CD4-positive, alpha-beta T cell treated with Interleukin-6 at 100 ng/mL for 8 hours (primary cell): ENCODE measurements at regions not wholly inside any gene's neighbourhood (a gene's known extent, or its start where the extent isn't known, plus 50 kb on each side); places are given as distances from the start of the nearest gene placed in this dataset.
A peak's percentile ranks its signal among the peaks of the same experiment; 100 is the strongest.
"Not testable (repeated sequence)": the region's sequence is repeated elsewhere in the genome, so short reads cannot be mapped to it uniquely, and the experiment has no call there.

ENCODE experiments used
- DNase-seq: peaks from one replicate; pipeline ENCODE4 v3.0.0-alpha.2; 2020; ENCODE audit warnings: mixed read lengths, low spot score

- DNase-seq: no peak
Measured at GRCh38 chr15:95698951-95699350, 631.5 kb upstream of the NR2F2 start.

GRCh38 chr15:95699578-95699977, 630.9 kb upstream of the NR2F2 start:
- no peak for DNase-seq

- DNase-seq: not testable (repeated sequence)
Measured at GRCh38 chr15:95700692-95701091, 629.8 kb upstream of the NR2F2 start.

GRCh38 chr15:95701410-95701809, 629.1 kb upstream of the NR2F2 start:
- no peak for DNase-seq

GRCh38 chr15:95709959-95710695, 620.4 kb upstream of the NR2F2 start:
- DNase-seq: no peak

- no peak for DNase-seq
Measured at GRCh38 chr15:95712785-95713184, 617.7 kb upstream of the NR2F2 start.

- DNase-seq: no peak
Measured at GRCh38 chr15:95713324-95713723, 617.2 kb upstream of the NR2F2 start.

- DNase-seq: no peak
Measured at GRCh38 chr15:95715116-95715903, 615.2 kb upstream of the NR2F2 start.

- no peak for DNase-seq
Measured at GRCh38 chr15:95715906-95716656, 614.4 kb upstream of the NR2F2 start.

- no peak for DNase-seq
Measured at GRCh38 chr15:95716708-95717107, 613.8 kb upstream of the NR2F2 start.

GRCh38 chr15:95718441-95718840, 612.1 kb upstream of the NR2F2 start:
- no peak for DNase-seq

GRCh38 chr15:95724908-95725633, 605.4 kb upstream of the NR2F2 start:
- no peak for DNase-seq

- DNase-seq: no peak
Measured at GRCh38 chr15:95726891-95727290, 603.6 kb upstream of the NR2F2 start.

GRCh38 chr15:95733931-95734330, 596.6 kb upstream of the NR2F2 start:
- DNase-seq: peak; percentile 14

- DNase-seq: peak; percentile 4
Measured at GRCh38 chr15:95734422-95735316, 595.8 kb upstream of the NR2F2 start.

GRCh38 chr15:95737060-95737459, 593.4 kb upstream of the NR2F2 start:
- DNase-seq: no peak

- DNase-seq: no peak
Measured at GRCh38 chr15:95739131-95739530, 591.4 kb upstream of the NR2F2 start.

- no peak for DNase-seq
Measured at GRCh38 chr15:95741830-95742229, 588.7 kb upstream of the NR2F2 start.

GRCh38 chr15:95742256-95742655, 588.2 kb upstream of the NR2F2 start:
- DNase-seq: no peak

- DNase-seq: no peak
Measured at GRCh38 chr15:95742836-95743235, 587.7 kb upstream of the NR2F2 start.

- no peak for DNase-seq
Measured at GRCh38 chr15:95757171-95757570, 573.3 kb upstream of the NR2F2 start.
